HK-2 (cell line): ENCODE measurements at regions not wholly inside any gene's neighbourhood (a gene's known extent, or its start where the extent isn't known, plus 50 kb on each side); places are given as distances from the start of the nearest gene placed in this dataset.

ENCODE experiments used
- DNase-seq: peaks from one replicate; pipeline ENCODE4 v3.0.0-alpha.2; 2018; ENCODE audit not compliant: unreplicated experiment

- DNase-seq = peak; percentile 42
These were observed 280.5 kb upstream of the JAG1 start for GRCh38 chr20:10954137-10954840.

- no peak for DNase-seq
These were observed 281.2 kb upstream of the JAG1 start for GRCh38 chr20:10954908-10955580.

GRCh38 chr20:10958279-10958678 is 284.5 kb upstream of the JAG1 start:
- no peak for DNase-seq

GRCh38 chr20:10960416-10960815 is 286.6 kb upstream of the JAG1 start:
- DNase-seq = no peak

GRCh38 chr20:10961651-10962288 is 288.0 kb upstream of the JAG1 start:
- no peak for DNase-seq

GRCh38 chr20:10962937-10963336 is 289.1 kb upstream of the JAG1 start:
- DNase-seq = no peak

- DNase-seq = no peak
These were observed 290.0 kb upstream of the JAG1 start for GRCh38 chr20:10963717-10964266.

GRCh38 chr20:10965936-10966470 is 292.2 kb upstream of the JAG1 start:
- no peak for DNase-seq

GRCh38 chr20:10970109-10970508 is 296.3 kb upstream of the JAG1 start:
- no peak for DNase-seq

GRCh38 chr20:10971096-10971495 is 297.3 kb upstream of the JAG1 start:
- DNase-seq = no peak

- DNase-seq = no peak
These were observed 298.5 kb upstream of the JAG1 start for GRCh38 chr20:10972219-10972860.

- no peak for DNase-seq
These were observed 302.3 kb upstream of the JAG1 start for GRCh38 chr20:10976051-10976450.

GRCh38 chr20:10978019-10978702 is 304.4 kb upstream of the JAG1 start:
- DNase-seq = no peak

GRCh38 chr20:10978713-10979112 is 304.9 kb upstream of the JAG1 start:
- no peak for DNase-seq

- DNase-seq = peak; percentile 81
These were observed 308.9 kb upstream of the JAG1 start for GRCh38 chr20:10982692-10983091.

- DNase-seq = no peak
These were observed 310.5 kb upstream of the JAG1 start for GRCh38 chr20:10984294-10984693.

GRCh38 chr20:10984913-10985312 is 311.1 kb upstream of the JAG1 start:
- DNase-seq = no peak

- DNase-seq = no peak
These were observed 311.7 kb upstream of the JAG1 start for GRCh38 chr20:10985536-10985935.

GRCh38 chr20:10986586-10986985 is 312.8 kb upstream of the JAG1 start:
- no peak for DNase-seq

- DNase-seq = no peak
These were observed 314.0 kb upstream of the JAG1 start for GRCh38 chr20:10987651-10988383.
